Gastrocnemius medialis (tissue), 4 donors: ENCODE measurements at regions not wholly inside any gene's neighbourhood (a gene's known extent, or its start where the extent isn't known, plus 50 kb on each side); places are given as distances from the start of the nearest gene placed in this dataset.

Experiments
- CTCF ChIP-seq, 5 experiments: fragments of 450-650 bp in 3 of 5; fragments of 200-600 bp in 2 of 5; sonication (generic) in 2 of 5; IDR thresholded peaks in 4 of 5; conservative IDR thresholded peaks in 1 of 5; 1 replicate in 4 of 5; 2 replicates in 1 of 5; pipeline ENCODE4 v1.5.1; 2016 to 2019; ENCODE audit warnings: antibody characterized with exemption in 5 of 5, mild to moderate bottlenecking in 3 of 5, moderate library complexity in 3 of 5
- POLR2A ChIP-seq, 2 donors: fragments of 450-650 bp; IDR thresholded peaks; one replicate each; pipeline ENCODE4 v1.6.1; 2017; ENCODE audit warnings: antibody characterized with exemption in 2 of 2, mild to moderate bottlenecking in 2 of 2, moderate library complexity in 2 of 2

- no peak for TF ChIP-seq CTCF (IDR thresholded peaks at IDR 0.05 in 4 of 5, conservative IDR thresholded peaks at IDR 0.05 in 1 of 5)
- no peak for TF ChIP-seq POLR2A (IDR thresholded peaks at IDR 0.05)
Measured at GRCh38 chr1:217953330-217953729, 322.2 kb downstream of the SPATA17 start.
